ENCODE measurements at regions not wholly inside any gene's neighbourhood (a gene's known extent, or its start where the extent isn't known, plus 50 kb on each side); places are given as distances from the start of the nearest gene placed in this dataset.

GRCh38 chr11:69352715-69353319 is 58.9 kb downstream of the MYEOV start:
- TF ChIP-seq POLR2A (IDR thresholded peaks at IDR 0.05) (no peak), CTCF (IDR thresholded peaks at IDR 0.05) (no peak)
- no peaks in the 10 kb centered on the region for H3K27me3 ChIP-seq
- no peak overlapping the region for H3K27ac ChIP-seq
- H3K4me3 ChIP-seq, result no peak overlapping the region
- no peaks in the 10 kb centered on the region for H3K36me3 ChIP-seq
- H3K4me1 ChIP-seq, result no peaks in the 10 kb centered on the region
- H3K9me3 ChIP-seq, result no peaks in the 10 kb centered on the region
- no peak for DNase-seq
- intact Hi-C loops (cut with DNase I; ENCODE audit: low total_unique reads), result no loop called here

GRCh38 chr11:69353696-69354544 is 60.0 kb downstream of the MYEOV start:
- intact Hi-C loops (cut with DNase I; ENCODE audit: low total_unique reads), result no loop called here
- Histone ChIP-seq H3K9me3 (no peaks in the 10 kb centered on the region), H3K27me3 (no peaks in the 10 kb centered on the region), H3K4me1 (no peaks in the 10 kb centered on the region), H3K4me3 (no peak overlapping the region), H3K27ac (no peak overlapping the region), H3K36me3 (no peaks in the 10 kb centered on the region)
- no peak for DNase-seq
- no peak for TF ChIP-seq POLR2A (IDR thresholded peaks at IDR 0.05)

GRCh38 chr11:69354545-69354897 is 60.6 kb downstream of the MYEOV start:
- H3K36me3 ChIP-seq, result no peaks in the 10 kb centered on the region
- no peak overlapping the region for H3K4me3 ChIP-seq
- no peaks in the 10 kb centered on the region for H3K27me3 ChIP-seq
- no peak for TF ChIP-seq POLR2A (IDR thresholded peaks at IDR 0.05)
- no peak for TF ChIP-seq CTCF (IDR thresholded peaks at IDR 0.05)
- no peak for DNase-seq
- no peaks in the 10 kb centered on the region for H3K4me1 ChIP-seq
- H3K27ac ChIP-seq, result no peak overlapping the region
- intact Hi-C loops (cut with DNase I; ENCODE audit: low total_unique reads), result no loop called here
- H3K9me3 ChIP-seq, result no peaks in the 10 kb centered on the region

- H3K36me3 ChIP-seq, result no peaks in the 10 kb centered on the region
- no peak overlapping the region for H3K27ac ChIP-seq
- H3K27me3 ChIP-seq, result no peaks in the 10 kb centered on the region
- intact Hi-C loops (cut with DNase I; ENCODE audit: low total_unique reads), result no loop called here
- H3K9me3 ChIP-seq, result peaks cover 0 to 4% of the 10 kb centered on the region in 2 donors
- no peak overlapping the region for H3K4me3 ChIP-seq
- TF ChIP-seq POLR2A (IDR thresholded peaks at IDR 0.05), result no peak
- no peak for TF ChIP-seq CTCF (IDR thresholded peaks at IDR 0.05)
- H3K4me1 ChIP-seq, result no peaks in the 10 kb centered on the region
- DNase-seq, result no peak
These were observed 61.5 kb downstream of the MYEOV start for GRCh38 chr11:69355346-69355940.

GRCh38 chr11:69355959-69356702 is 62.2 kb downstream of the MYEOV start:
- H3K27ac ChIP-seq, result no peak overlapping the region
- no peak for TF ChIP-seq POLR2A (IDR thresholded peaks at IDR 0.05)
- TF ChIP-seq CTCF (IDR thresholded peaks at IDR 0.05), result no peak
- no peaks in the 10 kb centered on the region for H3K36me3 ChIP-seq
- H3K27me3 ChIP-seq, result no peaks in the 10 kb centered on the region
- intact Hi-C loops (cut with DNase I; ENCODE audit: low total_unique reads), result no loop called here
- no peak for DNase-seq
- peaks cover 0 to 4% of the 10 kb centered on the region in 2 donors for H3K9me3 ChIP-seq
- no peaks in the 10 kb centered on the region for H3K4me1 ChIP-seq
- H3K4me3 ChIP-seq, result no peak overlapping the region

Data from uterus (tissue), 3 donors.